WTC11 (cell line): ENCODE measurements at regions not wholly inside any gene's neighbourhood (a gene's known extent, or its start where the extent isn't known, plus 50 kb on each side); places are given as distances from the start of the nearest gene placed in this dataset.

Experiments used
- ATAC-seq: fragments of 200-7000 bp; cut with Tn5 transposase; 2 replicates; pipeline ENCODE4 v1.10.0; 2021; ENCODE audit warnings: mild to moderate bottlenecking, moderate library complexity
- CTCF ChIA-PET: fragments of 300-600 bp; sonication (Branson Sonifier 250); formaldehyde crosslinking; loops from one replicate; lab custom pipeline; 2021; ENCODE audit warnings: antibody characterized with exemption; lab: Charles Lee
- POLR2A ChIA-PET: fragments of 350-600 bp; sonication (Branson Sonifier 250); formaldehyde crosslinking; loops from one replicate; lab custom pipeline; 2021; ENCODE audit warnings: antibody characterized with exemption; lab: Charles Lee
- DNase-seq: peaks from one replicate; pipeline ENCODE4 v3.0.0; 2021; ENCODE audit warnings: low spot score
- H3K27ac Mint-ChIP-seq: 2 replicates; pipeline ENCODE4 v1.8.0; 2021; ENCODE audit warnings: mixed read lengths
- H3K27me3 Mint-ChIP-seq: 2 replicates; pipeline ENCODE4 v1.8.0; 2021; ENCODE audit warnings: low read depth, mild to moderate bottlenecking, moderate library complexity, mixed read lengths
- H3K36me3 Mint-ChIP-seq: 2 replicates; pipeline ENCODE4 v1.8.0; 2021; ENCODE audit warnings: mixed read lengths
- H3K4me1 Mint-ChIP-seq: 2 replicates; pipeline ENCODE4 v1.8.0; 2022; ENCODE audit warnings: mixed read lengths
- H3K4me3 Mint-ChIP-seq: 2 replicates; pipeline ENCODE4 v1.8.0; 2021; ENCODE audit warnings: mild to moderate bottlenecking, moderate library complexity, mixed read lengths
- H3K9me3 Mint-ChIP-seq: 2 replicates; pipeline ENCODE4 v1.8.0; 2021; ENCODE audit warnings: mixed read lengths
- AR ChIP-seq: fragments of 250-450 bp; sonication (Bioruptor Pico); IDR thresholded peaks from 2 replicates; pipeline ENCODE4 v1.9.0; 2021; ENCODE audit warnings: mild to moderate bottlenecking
- ATF2 ChIP-seq: sonication (generic); formaldehyde crosslinking; IDR thresholded peaks from 2 replicates; pipeline ENCODE4 v1.8.1; 2022; ENCODE audit warnings: low read depth, missing genetic modification reagents, borderline replicate concordance
- ATF3 ChIP-seq: sonication (generic); formaldehyde crosslinking; conservative IDR thresholded peaks from 2 replicates; pipeline ENCODE4 v1.8.1; 2022; ENCODE audit warnings: mild to moderate bottlenecking, missing genetic modification reagents
- CTCF ChIP-seq: fragments of 200-600 bp; IDR thresholded peaks from 2 replicates; pipeline ENCODE4 v1.8.0; 2022; ENCODE audit warnings: antibody characterized with exemption
- FOXP4 ChIP-seq: sonication (generic); formaldehyde crosslinking; IDR thresholded peaks from 2 replicates; pipeline ENCODE4 v1.8.0; 2022; ENCODE audit warnings: mild to moderate bottlenecking, missing genetic modification reagents
- IRF1 ChIP-seq: sonication (generic); formaldehyde crosslinking; IDR thresholded peaks from 2 replicates; pipeline ENCODE4 v1.8.0; 2023; ENCODE audit warnings: missing genetic modification reagents
- MLX ChIP-seq: sonication (generic); formaldehyde crosslinking; IDR thresholded peaks from 2 replicates; pipeline ENCODE4 v1.8.1; 2023; ENCODE audit warnings: mild to moderate bottlenecking, missing genetic modification reagents, moderate library complexity
- NFATC4 ChIP-seq: fragments of 250-450 bp; sonication (Bioruptor Pico); IDR thresholded peaks from 2 replicates; pipeline ENCODE4 v1.9.0; 2021; ENCODE audit warnings: mild to moderate bottlenecking
- NR1H2 ChIP-seq: sonication (generic); formaldehyde crosslinking; IDR thresholded peaks from 2 replicates; pipeline ENCODE4 v1.9.0; 2021; ENCODE audit warnings: mild to moderate bottlenecking, moderate library complexity, missing genetic modification reagents
- PRDM15 ChIP-seq: sonication (generic); formaldehyde crosslinking; IDR thresholded peaks from 2 replicates; pipeline ENCODE4 v1.8.0; 2022; ENCODE audit warnings: missing genetic modification reagents
- ZBTB21 ChIP-seq: sonication (generic); formaldehyde crosslinking; IDR thresholded peaks from 2 replicates; pipeline ENCODE4 v1.8.1; 2023; ENCODE audit warnings: mild to moderate bottlenecking, missing genetic modification reagents, borderline replicate concordance
- ZBTB43 ChIP-seq: sonication (generic); formaldehyde crosslinking; IDR thresholded peaks from 2 replicates; pipeline ENCODE4 v1.8.1; 2023; ENCODE audit warnings: mild to moderate bottlenecking, missing genetic modification reagents
- ZNF138 ChIP-seq: sonication (generic); formaldehyde crosslinking; conservative IDR thresholded peaks from 2 replicates; pipeline ENCODE4 v1.8.1; 2022; ENCODE audit warnings: mild to moderate bottlenecking, moderate library complexity, missing genetic modification reagents
- ZNF263 ChIP-seq: sonication (generic); formaldehyde crosslinking; IDR thresholded peaks from 2 replicates; pipeline ENCODE4 v1.8.1; 2022; ENCODE audit warnings: low read depth, mild to moderate bottlenecking, moderate library complexity, missing genetic modification reagents
- ZNF281 ChIP-seq: sonication (generic); formaldehyde crosslinking; IDR thresholded peaks from 2 replicates; pipeline ENCODE4 v1.8.0; 2023; ENCODE audit warnings: mild to moderate bottlenecking, missing genetic modification reagents
- ZNF423 ChIP-seq: fragments of 250-450 bp; sonication (Bioruptor Pico); IDR thresholded peaks from 2 replicates; pipeline ENCODE4 v2.1.2; 2022; ENCODE audit warnings: mild to moderate bottlenecking, moderate library complexity
- ZNF512 ChIP-seq: sonication (generic); formaldehyde crosslinking; IDR thresholded peaks from 2 replicates; pipeline ENCODE4 v1.8.1; 2022; ENCODE audit warnings: missing genetic modification reagents, borderline replicate concordance

GRCh38 chr4:136371231-136371630 lies 1161.1 kb downstream of the PCDH18 start:
- ATAC-seq: no peak
- POLR2A ChIA-PET: no interaction called here
- TF ChIP-seq ZNF512 (CRISPR knock-in tag) (no peak), PRDM15 (CRISPR knock-in tag) (no peak), ZNF423 (CRISPR knock-in tag) (no peak), IRF1 (no peak), CTCF (no peak), ATF3 (CRISPR knock-in tag) (no peak), NR1H2 (no peak), ZBTB43 (no peak), ZNF263 (no peak), ATF2 (CRISPR knock-in tag) (no peak), NFATC4 (CRISPR knock-in tag) (no peak), ZBTB21 (CRISPR knock-in tag) (no peak), ZNF281 (CRISPR knock-in tag) (no peak), MLX (CRISPR knock-in tag) (no peak), ZNF138 (no peak), FOXP4 (CRISPR knock-in tag) (no peak), AR (no peak)

More at GRCh38 chr4:136371231-136371630, 1161.1 kb downstream of the PCDH18 start:
- H3K36me3 Mint-ChIP-seq: no peaks in the 10 kb centered on the region
- no peak overlapping the region for H3K4me3 Mint-ChIP-seq
- peaks cover 6% of the 10 kb centered on the region; the same call in 1 of the 2 replicates for H3K9me3 Mint-ChIP-seq
- no peaks in the 10 kb centered on the region for H3K4me1 Mint-ChIP-seq
- no peaks in the 10 kb centered on the region for H3K27me3 Mint-ChIP-seq
- DNase-seq: no peak
- CTCF ChIA-PET: no interaction called here
- H3K27ac Mint-ChIP-seq: no peak overlapping the region
